HepG2 (cell line): ENCODE measurements at regions not wholly inside any gene's neighbourhood (a gene's known extent, or its start where the extent isn't known, plus 50 kb on each side); places are given as distances from the start of the nearest gene placed in this dataset.

Experiments
- AGO2 ChIP-seq: fragments of 200-400 bp; formaldehyde crosslinking; optimal IDR thresholded peaks from 2 replicates; pipeline ENCODE3; 2017; ENCODE audit warnings: mild to moderate bottlenecking, low read depth, low read length, moderate library complexity
- DR1 ChIP-seq: sonication (generic); formaldehyde crosslinking; IDR thresholded peaks from 2 replicates; pipeline ENCODE4 v1.8.0; 2021; ENCODE audit warnings: mild to moderate bottlenecking, missing genetic modification reagents, inconsistent platforms
- ETS1 ChIP-seq: sonication (generic); formaldehyde crosslinking; IDR thresholded peaks from 2 replicates; pipeline ENCODE4 v1.4.0; 2020; ENCODE audit warnings: missing genetic modification reagents
- FOXJ3 ChIP-seq: sonication (generic); formaldehyde crosslinking; IDR thresholded peaks from 2 replicates; pipeline ENCODE4 v1.4.0; 2020; ENCODE audit warnings: missing genetic modification reagents, mild to moderate bottlenecking, borderline replicate concordance
- FOXK2 ChIP-seq: fragments of 450-650 bp; IDR thresholded peaks from 2 replicates; pipeline ENCODE4 v1.6.1; 2016
- GZF1 ChIP-seq: sonication (generic); formaldehyde crosslinking; IDR thresholded peaks from 2 replicates; pipeline ENCODE4 v1.5.1; 2020; ENCODE audit warnings: mild to moderate bottlenecking, missing genetic modification reagents
- HNRNPH1 ChIP-seq: fragments of 200-400 bp; formaldehyde crosslinking; optimal IDR thresholded peaks from 2 replicates; pipeline ENCODE3; 2017; ENCODE audit warnings: mild to moderate bottlenecking, low read depth, low read length
- HNRNPL ChIP-seq: fragments of 200-400 bp; formaldehyde crosslinking; IDR thresholded peaks from 2 replicates; pipeline ENCODE4 v1.6.1; 2017; ENCODE audit warnings: mild to moderate bottlenecking, low read depth, low read length
- HOXA9 ChIP-seq: sonication (generic); formaldehyde crosslinking; IDR thresholded peaks from 2 replicates; pipeline ENCODE4 v1.8.1; 2022; ENCODE audit warnings: missing genetic modification reagents, mild to moderate bottlenecking, moderate library complexity, borderline replicate concordance
- NONO ChIP-seq, 2 experiments: fragments of 450-650 bp in 1 of 2; sonication (generic) in 1 of 2; formaldehyde crosslinking in 1 of 2; IDR thresholded peaks in 1 of 2; conservative IDR thresholded peaks in 1 of 2; 2 replicates each; pipeline versions ENCODE4 v1.6.1 to v1.8.0; 2017 to 2022; ENCODE audit warnings: mild to moderate bottlenecking in 1 of 2, missing genetic modification reagents in 1 of 2, moderate library complexity in 1 of 2
- NR2F2 ChIP-seq: IDR thresholded peaks from 2 replicates; pipeline ENCODE4 v1.6.1; 2012; ENCODE audit warnings: low read depth, inconsistent platforms, borderline replicate concordance
- PREB ChIP-seq: sonication (generic); formaldehyde crosslinking; IDR thresholded peaks from 2 replicates; pipeline ENCODE4 v1.4.0; 2020; ENCODE audit warnings: missing genetic modification reagents
- RAD21 ChIP-seq: fragments of 450-650 bp; formaldehyde crosslinking; IDR thresholded peaks from 2 replicates; pipeline ENCODE4 v1.5.0; 2020; ENCODE audit warnings: mild to moderate bottlenecking
- SNAI1 ChIP-seq: sonication (generic); formaldehyde crosslinking; IDR thresholded peaks from 2 replicates; pipeline ENCODE4 v1.5.0; 2020; ENCODE audit warnings: mild to moderate bottlenecking, missing genetic modification reagents, borderline replicate concordance
- ZFYVE20 ChIP-seq: sonication (generic); formaldehyde crosslinking; IDR thresholded peaks from 2 replicates; pipeline ENCODE4 v1.8.0; 2023; ENCODE audit warnings: low read depth, mild to moderate bottlenecking, moderate library complexity, missing genetic modification reagents, borderline replicate concordance
- ZHX2 ChIP-seq, 2 experiments: sonication (generic) in 1 of 2; formaldehyde crosslinking in 1 of 2; IDR thresholded peaks; 2 replicates each; pipeline versions ENCODE4 v1.6.1 to v1.9.0; 2014 to 2022; ENCODE audit warnings: antibody characterized with exemption in 1 of 2, borderline replicate concordance in 1 of 2, inconsistent platforms in 1 of 2, low read depth in 1 of 2, missing genetic modification reagents in 1 of 2
- ZNF350 ChIP-seq: sonication (generic); formaldehyde crosslinking; IDR thresholded peaks from 2 replicates; pipeline ENCODE4 v1.4.0; 2020; ENCODE audit warnings: mild to moderate bottlenecking, low read depth, missing genetic modification reagents, borderline replicate concordance
- ZNF383 ChIP-seq: sonication (generic); formaldehyde crosslinking; IDR thresholded peaks from 2 replicates; pipeline ENCODE4 v1.4.0; 2020; ENCODE audit warnings: missing genetic modification reagents, mild to moderate bottlenecking, borderline replicate concordance
- ZNF556 ChIP-seq: sonication (generic); formaldehyde crosslinking; IDR thresholded peaks from 2 replicates; pipeline ENCODE4 v1.4.0; 2020; ENCODE audit warnings: mild to moderate bottlenecking, missing genetic modification reagents, borderline replicate concordance
- ZNF563 ChIP-seq: sonication (generic); formaldehyde crosslinking; IDR thresholded peaks from 2 replicates; pipeline ENCODE4 v1.8.0; 2022; ENCODE audit warnings: mild to moderate bottlenecking, moderate library complexity, missing genetic modification reagents
- ZNF605 ChIP-seq: sonication (generic); formaldehyde crosslinking; IDR thresholded peaks from 2 replicates; pipeline ENCODE4 v1.8.0; 2022; ENCODE audit warnings: mild to moderate bottlenecking, missing genetic modification reagents
- ZNF616 ChIP-seq: sonication (generic); formaldehyde crosslinking; IDR thresholded peaks from 2 replicates; pipeline ENCODE4 v1.5.0; 2020; ENCODE audit warnings: low read depth, mild to moderate bottlenecking, missing genetic modification reagents

- TF ChIP-seq ZHX2 (IDR thresholded peaks at IDR 0.05; ENCODE audit: low read depth) = no peak
- TF ChIP-seq ZHX2 (CRISPR knock-in tag; IDR thresholded peaks at IDR 0.05; ENCODE audit: borderline replicate concordance) = no peak
- no peak; the same call in 1 of the 2 replicates for TF ChIP-seq ZNF350 (CRISPR knock-in tag)
- TF ChIP-seq DR1 (CRISPR knock-in tag) = no peak
- TF ChIP-seq RAD21 (CRISPR knock-in tag) = peak; percentile 95
- no peak for TF ChIP-seq NONO (IDR thresholded peaks at IDR 0.05)
- TF ChIP-seq NONO (CRISPR knock-in tag; conservative IDR thresholded peaks at IDR 0.05) = 0 out of 2 replicates have a peak, but pooled peaks have one; percentile 34
- TF ChIP-seq HNRNPL = no peak
- no peak for TF ChIP-seq GZF1 (CRISPR knock-in tag)
- TF ChIP-seq ZNF616 = no peak
- peak; percentile 62; the same call in 1 of the 2 replicates for TF ChIP-seq ZNF605 (CRISPR knock-in tag)
- TF ChIP-seq NR2F2 = no peak
- no peak for TF ChIP-seq ZNF383
- TF ChIP-seq FOXK2 = no peak
- TF ChIP-seq HNRNPH1 = no peak
- TF ChIP-seq AGO2 = no peak
- no peak for TF ChIP-seq ETS1 (CRISPR knock-in tag)
- TF ChIP-seq HOXA9 (CRISPR knock-in tag) = no peak
- TF ChIP-seq SNAI1 (CRISPR knock-in tag) = no peak
- TF ChIP-seq FOXJ3 (CRISPR knock-in tag) = no peak
- TF ChIP-seq ZNF556 (CRISPR knock-in tag) = peak; percentile 94
- no peak for TF ChIP-seq ZFYVE20 (CRISPR knock-in tag)
- no peak for TF ChIP-seq ZNF563
- no peak for TF ChIP-seq PREB (CRISPR knock-in tag)
Observed at GRCh38 chr6:151675746-151676459, 131.6 kb upstream of the ESR1 start (continued).
